T-helper 1 cell treated with Interleukin-12 subunit alpha and Interleukin-12 subunit beta and Interleukin-4 antibody, amounts not matched to agents 30 μg/mL and 1 μg/mL, for 36 hours (primary cell): ENCODE measurements at regions not wholly inside any gene's neighbourhood (a gene's known extent, or its start where the extent isn't known, plus 50 kb on each side); places are given as distances from the start of the nearest gene placed in this dataset.
"Not testable (repeated sequence)": the region's sequence is repeated elsewhere in the genome, so short reads cannot be mapped to it uniquely, and the experiment has no call there.

Source experiments
- H3K27ac Mint-ChIP-seq: one replicate; pipeline ENCODE4 v1.8.0; 2021; ENCODE audit warnings: mild to moderate bottlenecking, mixed read lengths
- H3K27me3 Mint-ChIP-seq: one replicate; pipeline ENCODE4 v1.8.0; 2021; ENCODE audit warnings: low read depth, mixed read lengths
- H3K36me3 Mint-ChIP-seq: one replicate; pipeline ENCODE4 v1.8.0; 2021; ENCODE audit warnings: low read depth, mixed read lengths
- H3K4me1 Mint-ChIP-seq: one replicate; pipeline ENCODE4 v1.8.0; 2021; ENCODE audit warnings: low read depth, mixed read lengths
- H3K4me3 Mint-ChIP-seq: one replicate; pipeline ENCODE4 v1.8.0; 2021; ENCODE audit warnings: mild to moderate bottlenecking, moderate library complexity, mixed read lengths
- H3K9me3 Mint-ChIP-seq: one replicate; pipeline ENCODE4 v1.8.0; 2021; ENCODE audit warnings: mixed read lengths

GRCh38 chr4:66766557-66766956 is 778.7 kb downstream of the CENPC start:
- Mint-ChIP-seq H3K27ac (no peak overlapping the region), H3K27me3 (no peaks in the 10 kb centered on the region), H3K4me3 (no peak overlapping the region), H3K4me1 (no peaks in the 10 kb centered on the region), H3K36me3 (no peaks in the 10 kb centered on the region), H3K9me3 (no peaks in the 10 kb centered on the region)

- no peaks in the 10 kb centered on the region for H3K4me1 Mint-ChIP-seq
- H3K9me3 Mint-ChIP-seq, result no peaks in the 10 kb centered on the region
- no peaks in the 10 kb centered on the region for H3K27me3 Mint-ChIP-seq
- no peak overlapping the region for H3K4me3 Mint-ChIP-seq
- H3K36me3 Mint-ChIP-seq, result no peaks in the 10 kb centered on the region
- H3K27ac Mint-ChIP-seq, result no peak overlapping the region
Observed at GRCh38 chr4:66750273-66750672, 795.0 kb downstream of the CENPC start.

- not testable (repeated sequence) for H3K4me1 Mint-ChIP-seq, H3K27ac Mint-ChIP-seq, H3K9me3 Mint-ChIP-seq, H3K4me3 Mint-ChIP-seq, H3K27me3 Mint-ChIP-seq, H3K36me3 Mint-ChIP-seq
Observed at GRCh38 chr4:66746918-66747317, 798.4 kb downstream of the CENPC start.

GRCh38 chr4:66741081-66741480 is 804.2 kb downstream of the CENPC start:
- H3K27me3 Mint-ChIP-seq, result no peaks in the 10 kb centered on the region

GRCh38 chr4:66736606-66737005 is 808.7 kb downstream of the CENPC start:
- H3K27me3 Mint-ChIP-seq, result no peaks in the 10 kb centered on the region
- no peak overlapping the region for H3K27ac Mint-ChIP-seq
- H3K9me3 Mint-ChIP-seq, result peaks cover 6% of the 10 kb centered on the region
- no peaks in the 10 kb centered on the region for H3K36me3 Mint-ChIP-seq
- H3K4me1 Mint-ChIP-seq, result no peaks in the 10 kb centered on the region
- no peak overlapping the region for H3K4me3 Mint-ChIP-seq

More at GRCh38 chr4:66741081-66741480, 804.2 kb downstream of the CENPC start:
- Mint-ChIP-seq H3K4me3 (no peak overlapping the region), H3K27ac (no peak overlapping the region), H3K4me1 (no peaks in the 10 kb centered on the region), H3K9me3 (no peaks in the 10 kb centered on the region), H3K36me3 (no peaks in the 10 kb centered on the region)

- Mint-ChIP-seq H3K27me3 (no peaks in the 10 kb centered on the region), H3K27ac (no peak overlapping the region), H3K36me3 (no peaks in the 10 kb centered on the region), H3K9me3 (peaks cover 6% of the 10 kb centered on the region), H3K4me1 (no peaks in the 10 kb centered on the region), H3K4me3 (no peak overlapping the region)
Observed at GRCh38 chr4:66728280-66728679, 817.0 kb downstream of the CENPC start.

- not testable (repeated sequence) for H3K27me3 Mint-ChIP-seq, H3K27ac Mint-ChIP-seq, H3K4me1 Mint-ChIP-seq, H3K9me3 Mint-ChIP-seq, H3K36me3 Mint-ChIP-seq, H3K4me3 Mint-ChIP-seq
Observed at GRCh38 chr4:66712301-66712921, 832.9 kb downstream of the CENPC start.

- H3K27ac Mint-ChIP-seq, result no peak overlapping the region
- no peak overlapping the region for H3K4me3 Mint-ChIP-seq
- H3K4me1 Mint-ChIP-seq, result no peaks in the 10 kb centered on the region
- no peaks in the 10 kb centered on the region for H3K9me3 Mint-ChIP-seq
- no peaks in the 10 kb centered on the region for H3K27me3 Mint-ChIP-seq
- no peaks in the 10 kb centered on the region for H3K36me3 Mint-ChIP-seq
Observed at GRCh38 chr4:66704243-66704642, 841.1 kb downstream of the CENPC start.

GRCh38 chr4:66694739-66695138 is 850.6 kb downstream of the CENPC start:
- no peaks in the 10 kb centered on the region for H3K9me3 Mint-ChIP-seq

GRCh38 chr4:66693694-66694093 is 851.6 kb downstream of the CENPC start:
- no peaks in the 10 kb centered on the region for H3K36me3 Mint-ChIP-seq
- no peak overlapping the region for H3K27ac Mint-ChIP-seq
- H3K9me3 Mint-ChIP-seq, result no peaks in the 10 kb centered on the region
- H3K27me3 Mint-ChIP-seq, result no peaks in the 10 kb centered on the region
- H3K4me3 Mint-ChIP-seq, result no peak overlapping the region
- H3K4me1 Mint-ChIP-seq, result no peaks in the 10 kb centered on the region

More at GRCh38 chr4:66694739-66695138, 850.6 kb downstream of the CENPC start:
- no peak overlapping the region for H3K4me3 Mint-ChIP-seq
- no peak overlapping the region for H3K27ac Mint-ChIP-seq
- no peaks in the 10 kb centered on the region for H3K4me1 Mint-ChIP-seq
- no peaks in the 10 kb centered on the region for H3K36me3 Mint-ChIP-seq
- H3K27me3 Mint-ChIP-seq, result no peaks in the 10 kb centered on the region

GRCh38 chr4:66691101-66691500 is 854.2 kb downstream of the CENPC start:
- Mint-ChIP-seq H3K27me3 (no peaks in the 10 kb centered on the region), H3K4me3 (no peak overlapping the region)

GRCh38 chr4:66688674-66689073 is 856.6 kb downstream of the CENPC start:
- Mint-ChIP-seq H3K9me3 (no peaks in the 10 kb centered on the region), H3K4me3 (no peak overlapping the region), H3K4me1 (no peaks in the 10 kb centered on the region), H3K27ac (no peak overlapping the region), H3K36me3 (no peaks in the 10 kb centered on the region), H3K27me3 (no peaks in the 10 kb centered on the region)

More at GRCh38 chr4:66691101-66691500, 854.2 kb downstream of the CENPC start:
- Mint-ChIP-seq H3K4me1 (no peaks in the 10 kb centered on the region), H3K27ac (no peak overlapping the region), H3K9me3 (no peaks in the 10 kb centered on the region), H3K36me3 (no peaks in the 10 kb centered on the region)

GRCh38 chr4:66687459-66687858 is 857.8 kb downstream of the CENPC start:
- Mint-ChIP-seq H3K27ac (no peak overlapping the region), H3K4me1 (no peaks in the 10 kb centered on the region), H3K4me3 (no peak overlapping the region), H3K36me3 (no peaks in the 10 kb centered on the region), H3K27me3 (no peaks in the 10 kb centered on the region), H3K9me3 (no peaks in the 10 kb centered on the region)

GRCh38 chr4:66681962-66682361 is 863.3 kb downstream of the CENPC start:
- H3K27me3 Mint-ChIP-seq, result no peaks in the 10 kb centered on the region
- no peaks in the 10 kb centered on the region for H3K36me3 Mint-ChIP-seq
- no peak overlapping the region for H3K4me3 Mint-ChIP-seq
- no peaks in the 10 kb centered on the region for H3K4me1 Mint-ChIP-seq
- no peak overlapping the region for H3K27ac Mint-ChIP-seq
- peaks cover 15% of the 10 kb centered on the region for H3K9me3 Mint-ChIP-seq

- Mint-ChIP-seq H3K27me3 (no peaks in the 10 kb centered on the region), H3K9me3 (no peaks in the 10 kb centered on the region), H3K4me3 (no peak overlapping the region), H3K27ac (no peak overlapping the region), H3K36me3 (no peaks in the 10 kb centered on the region), H3K4me1 (no peaks in the 10 kb centered on the region)
Observed at GRCh38 chr4:66667249-66667648, 878.1 kb downstream of the CENPC start.

GRCh38 chr4:66662620-66663019 is 882.7 kb downstream of the CENPC start:
- Mint-ChIP-seq H3K27me3 (no peaks in the 10 kb centered on the region), H3K4me3 (no peak overlapping the region), H3K27ac (no peak overlapping the region), H3K9me3 (no peaks in the 10 kb centered on the region), H3K4me1 (no peaks in the 10 kb centered on the region), H3K36me3 (no peaks in the 10 kb centered on the region)
